HG02763 (cell line): ENCODE measurements at regions not wholly inside any gene's neighbourhood (a gene's known extent, or its start where the extent isn't known, plus 50 kb on each side); places are given as distances from the start of the nearest gene placed in this dataset.

ENCODE experiments used
- ATAC-seq: cut with Tn5 transposase; IDR thresholded peaks from one replicate; pipeline ENCODE4 v1.9.1; 2021; ENCODE audit warnings: mild to moderate bottlenecking, moderate library complexity; ENCODE audit not compliant: unreplicated experiment

- no peak for ATAC-seq
Observed at GRCh38 chr3:127088511-127089351, 104.2 kb upstream of the PRR23E start.

- ATAC-seq: no peak
Observed at GRCh38 chr3:127089486-127090145, 103.3 kb upstream of the PRR23E start.

- ATAC-seq: no peak
Observed at GRCh38 chr3:127090218-127091160, 102.4 kb upstream of the PRR23E start.

GRCh38 chr3:127091376-127091775 lies 101.6 kb upstream of the PRR23E start:
- no peak for ATAC-seq

- no peak for ATAC-seq
Observed at GRCh38 chr3:127092368-127092767, 100.6 kb upstream of the PRR23E start.

GRCh38 chr3:127092776-127093175 lies 100.2 kb upstream of the PRR23E start:
- no peak for ATAC-seq

- ATAC-seq: no peak
Observed at GRCh38 chr3:127093312-127093711, 99.6 kb upstream of the PRR23E start.

- no peak for ATAC-seq
Observed at GRCh38 chr3:127095774-127096173, 97.2 kb upstream of the PRR23E start.

- no peak for ATAC-seq
Observed at GRCh38 chr3:127096256-127097071, 96.5 kb upstream of the PRR23E start.

- ATAC-seq: no peak
Observed at GRCh38 chr3:127097072-127097405, 95.9 kb upstream of the PRR23E start.

- no peak for ATAC-seq
Observed at GRCh38 chr3:127097481-127097880, 95.5 kb upstream of the PRR23E start.

- ATAC-seq: no peak
Observed at GRCh38 chr3:127099982-127100381, 92.9 kb upstream of the PRR23E start.

- no peak for ATAC-seq
Observed at GRCh38 chr3:127100459-127101410, 92.2 kb upstream of the PRR23E start.

GRCh38 chr3:127101411-127102187 lies 91.3 kb upstream of the PRR23E start:
- no peak for ATAC-seq

GRCh38 chr3:127102188-127102520 lies 90.8 kb upstream of the PRR23E start:
- ATAC-seq: no peak

- no peak for ATAC-seq
Observed at GRCh38 chr3:127102587-127102986, 90.3 kb upstream of the PRR23E start.

- no peak for ATAC-seq
Observed at GRCh38 chr3:127103080-127103479, 89.9 kb upstream of the PRR23E start.

- ATAC-seq: no peak
Observed at GRCh38 chr3:127104586-127104985, 88.3 kb upstream of the PRR23E start.

- ATAC-seq: no peak
Observed at GRCh38 chr3:127105587-127105986, 87.3 kb upstream of the PRR23E start.
